ENCODE measurements at regions not wholly inside any gene's neighbourhood (a gene's known extent, or its start where the extent isn't known, plus 50 kb on each side); places are given as distances from the start of the nearest gene placed in this dataset.

DNA sequence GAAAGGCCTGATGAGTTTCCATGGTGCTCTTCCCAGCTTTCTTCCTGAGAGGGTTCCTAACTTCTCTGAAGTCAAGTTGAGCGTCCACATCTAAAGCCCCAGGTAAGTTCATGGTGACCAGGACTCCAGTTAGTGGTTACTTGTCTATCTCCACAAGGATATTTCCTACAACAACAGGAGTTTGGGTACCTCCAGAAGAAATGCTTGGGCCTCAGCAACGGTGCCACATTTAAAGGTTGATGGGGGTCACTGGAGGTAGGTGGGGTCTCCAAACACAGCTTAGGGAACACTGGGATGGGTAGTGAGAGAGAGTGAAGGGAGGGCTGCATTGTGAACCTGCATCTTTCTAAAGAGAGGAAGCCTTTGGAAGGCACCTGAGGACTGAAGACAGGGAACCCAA is 123.4 kb downstream of the BOD1 start:
- TF ChIP-seq, protein P1, sequence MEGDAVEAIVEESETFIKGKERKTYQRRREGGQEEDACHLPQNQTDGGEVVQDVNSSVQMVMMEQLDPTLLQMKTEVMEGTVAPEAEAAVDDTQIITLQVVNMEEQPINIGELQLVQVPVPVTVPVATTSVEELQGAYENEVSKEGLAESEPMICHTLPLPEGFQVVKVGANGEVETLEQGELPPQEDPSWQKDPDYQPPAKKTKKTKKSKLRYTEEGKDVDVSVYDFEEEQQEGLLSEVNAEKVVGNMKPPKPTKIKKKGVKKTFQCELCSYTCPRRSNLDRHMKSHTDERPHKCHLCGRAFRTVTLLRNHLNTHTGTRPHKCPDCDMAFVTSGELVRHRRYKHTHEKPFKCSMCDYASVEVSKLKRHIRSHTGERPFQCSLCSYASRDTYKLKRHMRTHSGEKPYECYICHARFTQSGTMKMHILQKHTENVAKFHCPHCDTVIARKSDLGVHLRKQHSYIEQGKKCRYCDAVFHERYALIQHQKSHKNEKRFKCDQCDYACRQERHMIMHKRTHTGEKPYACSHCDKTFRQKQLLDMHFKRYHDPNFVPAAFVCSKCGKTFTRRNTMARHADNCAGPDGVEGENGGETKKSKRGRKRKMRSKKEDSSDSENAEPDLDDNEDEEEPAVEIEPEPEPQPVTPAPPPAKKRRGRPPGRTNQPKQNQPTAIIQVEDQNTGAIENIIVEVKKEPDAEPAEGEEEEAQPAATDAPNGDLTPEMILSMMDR (IDR thresholded peaks at IDR 0.05), result no peak
- Histone ChIP-seq H3K36me3 (ENCODE audit: low read depth, missing control alignments) (no peaks in the 10 kb centered on the region), H3K27me3 (no peaks in the 10 kb centered on the region), H3K4me3 (no peak overlapping the region), H3K4me1 (peaks cover 25% of the 10 kb centered on the region), H3K27ac (no peak overlapping the region), H3K9me3 (no peaks in the 10 kb centered on the region)
- intact Hi-C loops (cut with DNase I; ENCODE audit: low total_unique reads), result loop anchor here (10.0 kb wide), 1 partner anchor 198 kb away; no protein-coding TSS in a partner anchor
- 95 to 96% methylated on average over 2 of the region's 2 CpGs for WGBS, 2 donors
- DNase-seq, result no peak

DNA sequence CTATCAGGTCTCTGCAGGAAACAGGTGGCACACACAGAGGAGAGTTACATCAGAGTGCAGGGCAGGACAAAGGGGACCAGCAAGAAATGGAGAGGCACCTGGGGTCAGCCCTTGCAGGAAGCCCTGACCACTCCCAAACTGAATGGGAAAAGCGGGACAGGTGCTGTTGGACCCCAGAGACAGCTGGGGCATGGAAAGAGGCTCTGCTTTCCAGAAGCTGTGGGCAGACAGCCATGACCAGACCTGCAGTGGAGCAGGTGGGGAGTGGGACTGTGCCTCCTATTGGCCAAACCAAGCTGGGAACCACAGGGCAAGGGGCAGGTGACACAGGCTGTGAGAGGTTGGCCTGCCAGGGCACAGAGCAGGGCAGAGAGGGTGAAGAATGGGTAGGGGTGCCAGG is 125.8 kb downstream of the BOD1 start:
- H3K36me3 ChIP-seq (ENCODE audit: low read depth, missing control alignments), result no peaks in the 10 kb centered on the region
- H3K27ac ChIP-seq, result no peak overlapping the region
- peaks cover 10% of the 10 kb centered on the region for H3K4me1 ChIP-seq
- TF ChIP-seq POLR2A (IDR thresholded peaks at IDR 0.05), result no peak
- TF ChIP-seq, protein P1 (IDR thresholded peaks at IDR 0.05), result no peak
- no peaks in the 10 kb centered on the region for H3K9me3 ChIP-seq
- intact Hi-C loops (cut with DNase I; ENCODE audit: low total_unique reads), result loop anchor here (10.0 kb wide), 1 partner anchor 196 kb away; no protein-coding TSS in a partner anchor
- no peak overlapping the region for H3K4me3 ChIP-seq
- H3K27me3 ChIP-seq, result no peaks in the 10 kb centered on the region
- DNase-seq, result no peak
- 78 to 100% methylated on average over 1 of the region's 1 CpG for WGBS, 2 donors

- TF ChIP-seq POLR2A (IDR thresholded peaks at IDR 0.05), result no peak
- TF ChIP-seq, protein P1 (IDR thresholded peaks at IDR 0.05), result no peak
- Histone ChIP-seq H3K4me1 (no peaks in the 10 kb centered on the region), H3K9me3 (no peaks in the 10 kb centered on the region), H3K27me3 (no peaks in the 10 kb centered on the region), H3K4me3 (no peak overlapping the region), H3K27ac (no peak overlapping the region), H3K36me3 (ENCODE audit: low read depth, missing control alignments) (no peaks in the 10 kb centered on the region)
- WGBS, 2 donors, result 63 to 64% methylated on average over 5 of the region's 5 CpGs
- intact Hi-C loops (cut with DNase I; ENCODE audit: low total_unique reads), result no loop called here
- no peak for DNase-seq
Observed at GRCh38 chr5:173488144-173488543, 128.3 kb downstream of the BOD1 start.

DNA sequence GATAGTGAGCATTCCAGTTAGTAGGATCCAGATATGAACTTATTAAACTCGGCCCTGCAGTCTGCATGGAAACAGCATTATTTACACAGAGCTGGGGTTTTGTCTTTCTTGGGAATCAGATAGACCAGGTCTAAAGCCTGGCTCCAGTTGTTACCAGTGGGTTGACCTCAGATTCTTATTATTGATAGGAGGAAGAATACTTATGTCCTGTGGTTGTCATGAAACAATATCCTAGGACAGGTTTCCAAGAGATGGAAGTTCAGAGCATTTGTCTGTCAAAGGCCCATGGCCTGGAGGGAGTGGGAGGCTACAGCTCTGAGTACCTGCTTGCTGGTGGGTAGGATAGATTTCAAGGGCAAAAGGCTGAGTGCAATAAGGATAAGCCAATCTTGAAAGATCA is 129.2 kb downstream of the BOD1 start:
- Histone ChIP-seq H3K4me1 (no peaks in the 10 kb centered on the region), H3K4me3 (no peak overlapping the region), H3K9me3 (no peaks in the 10 kb centered on the region), H3K27me3 (no peaks in the 10 kb centered on the region), H3K36me3 (ENCODE audit: low read depth, missing control alignments) (no peaks in the 10 kb centered on the region), H3K27ac (no peak overlapping the region)
- DNase-seq, result no peak
- WGBS, 2 donors, result 91 to 100% methylated on average over 1 of the region's 1 CpG
- intact Hi-C loops (cut with DNase I; ENCODE audit: low total_unique reads), result no loop called here
- TF ChIP-seq, protein P1 (IDR thresholded peaks at IDR 0.05), result no peak
- no peak for TF ChIP-seq POLR2A (IDR thresholded peaks at IDR 0.05)

- DNase-seq, result no peak
- no peaks in the 10 kb centered on the region for H3K4me1 ChIP-seq
- H3K4me3 ChIP-seq, result no peak overlapping the region
- TF ChIP-seq, protein P1 (IDR thresholded peaks at IDR 0.05), result no peak
- no peak for TF ChIP-seq POLR2A (IDR thresholded peaks at IDR 0.05)
- no peak overlapping the region for H3K27ac ChIP-seq
- H3K36me3 ChIP-seq (ENCODE audit: low read depth, missing control alignments), result no peaks in the 10 kb centered on the region
- H3K9me3 ChIP-seq, result no peaks in the 10 kb centered on the region
- intact Hi-C loops (cut with DNase I; ENCODE audit: low total_unique reads), result no loop called here
- no peaks in the 10 kb centered on the region for H3K27me3 ChIP-seq
- 62 to 66% methylated on average over 6 of the region's 6 CpGs for WGBS, 2 donors
Observed at GRCh38 chr5:173486355-173487225, 129.9 kb downstream of the BOD1 start.
